Heart left ventricle (tissue), 16 donors: ENCODE measurements at regions not wholly inside any gene's neighbourhood (a gene's known extent, or its start where the extent isn't known, plus 50 kb on each side); places are given as distances from the start of the nearest gene placed in this dataset.
"Not testable (repeated sequence)": the region's sequence is repeated elsewhere in the genome, so short reads cannot be mapped to it uniquely, and the experiment has no call there.

Experiments
- ATAC-seq, 4 donors: fragments of 200-7000 bp; cut with Tn5 transposase; one replicate each; pipeline ENCODE4 v1.9.1; 2020 to 2022; ENCODE audit warnings: moderate library complexity in 4 of 4, mild to moderate bottlenecking in 3 of 4, moderate number of reproducible peaks in 1 of 4
- DNase-seq, 5 donors: peaks; one replicate each; pipeline ENCODE4 v3.0.0-alpha.2; 2020
- H3K27ac ChIP-seq, 12 donors: fragments of 200-600 bp; sonication (generic) in 4 of 12; one replicate each; pipeline versions ENCODE4 v1.5.0 to v1.8.0; 2016 to 2022; ENCODE audit warnings: mild to moderate bottlenecking in 2 of 12
- H3K27me3 ChIP-seq, 9 donors: fragments of 200-600 bp; sonication (generic) in 2 of 9; one replicate each; pipeline versions ENCODE4 v1.5.1 to v1.8.0; 2016 to 2022; ENCODE audit warnings: mild to moderate bottlenecking in 3 of 9
- H3K36me3 ChIP-seq, 9 donors: fragments of 200-600 bp; sonication (generic) in 2 of 9; one replicate each; pipeline versions ENCODE4 v1.5.0 to v1.8.0; 2018 to 2022; ENCODE audit warnings: mild to moderate bottlenecking in 2 of 9
- H3K4me1 ChIP-seq, 12 donors: fragments of 200-600 bp; sonication (generic) in 4 of 12; one replicate each; pipeline versions ENCODE4 v1.5.0 to v1.8.0; 2016 to 2022; ENCODE audit warnings: mild to moderate bottlenecking in 3 of 12
- H3K4me3 ChIP-seq, 12 donors: fragments of 200-600 bp; sonication (generic) in 4 of 12; one replicate each; pipeline versions ENCODE4 v1.5.0 to v1.8.0; 2017 to 2022; ENCODE audit warnings: mild to moderate bottlenecking in 9 of 12, moderate library complexity in 4 of 12
- H3K9me3 ChIP-seq, 12 donors: fragments of 200-600 bp; sonication (generic) in 4 of 12; one replicate each; pipeline versions ENCODE4 v1.5.0 to v1.8.0; 2016 to 2022; ENCODE audit warnings: mild to moderate bottlenecking in 1 of 12
- CTCF ChIP-seq, 12 donors: fragments of 200-600 bp; sonication (generic) in 4 of 12; IDR thresholded peaks; one replicate each; pipeline versions ENCODE4 v1.5.0 to v1.8.0; 2018 to 2022; ENCODE audit warnings: antibody characterized with exemption in 12 of 12, mild to moderate bottlenecking in 5 of 12
- POLR2A ChIP-seq, 2 donors: fragments of 450-650 bp; IDR thresholded peaks; one replicate each; pipeline ENCODE4 v1.6.1; 2017; ENCODE audit warnings: antibody characterized with exemption in 2 of 2, mild to moderate bottlenecking in 2 of 2, moderate library complexity in 2 of 2
- WGBS, 4 donors: extraction: QIAGEN DNeasy Blood & Tissue Kit in 2 of 4; methylation state at CpG; one replicate each; pipeline versions ENCODE4 v1.1.5 to v1.1.7; 2013 to 2018; 5-methylcytosine and 5-hydroxymethylcytosine counted together
- intact Hi-C, 10 donors: fragments of 100-400 bp; cut with DNase I; formaldehyde crosslinking; loops; one replicate each; pipeline versions ENCODE4 v1.11.1 to v1.14.2; 2022
- donor health status: ischemic (EF 13 %, LVEDD 7.1; RV severe dilation, severe dysfunction).
- donor health status: healthy with polysubstance abuse.
- donor health status: DM: no; HTN: yes; CAD: no.
- donor health status: DM: no; HTN: no; CAD: no.
- donor health status: ischemic (EF 25% LVEDD 6.9; RV normal size, moderate dysfunction).
- donor health status: ischemic (EF 25% LVEDD 5.7; RV mildly dilated, moderate dysfunction).
- donor health status: healthy.
- donor health status: DM: yes; HTN: yes; CAD: no.
- donor health status: ischemic (EF 35%, LVEDD 5.7; RV mildly dilated, moderate dysfunction).
- donor health status: nonischemic (EF 11% LVEDD 7.7; RV severe dilation, severe dysfunction).
- donor health status: DM: yes; HTN: yes; CAD: no.
- donor health status: PGD.
- donor health status: ischemic (EF 29% LVEDD 5.4; RV normal size, mild dysfunction).
- donor health status: nonischemic (EF 23%, LVEDD 6.1; RV moderate dilation, normal function).

- no peak for DNase-seq
- Histone ChIP-seq H3K9me3 (no peaks in the 10 kb centered on the region), H3K4me1 (no peaks in the 10 kb centered on the region), H3K36me3 (no peaks in the 10 kb centered on the region), H3K4me3 (no peak overlapping the region), H3K27me3 (no peaks in the 10 kb centered on the region), H3K27ac (no peak overlapping the region)
- no peak for ATAC-seq
- intact Hi-C loops = no loop called here
- 44 to 60% (median 54%) methylated on average over 1 of the region's 1 CpG for WGBS, 4 donors
- TF ChIP-seq CTCF (IDR thresholded peaks at IDR 0.05) (no peak), POLR2A (IDR thresholded peaks at IDR 0.05) (no peak)
Measured at GRCh38 chr5:21424907-21425306, 1428.2 kb downstream of the CDH12 start.

DNA sequence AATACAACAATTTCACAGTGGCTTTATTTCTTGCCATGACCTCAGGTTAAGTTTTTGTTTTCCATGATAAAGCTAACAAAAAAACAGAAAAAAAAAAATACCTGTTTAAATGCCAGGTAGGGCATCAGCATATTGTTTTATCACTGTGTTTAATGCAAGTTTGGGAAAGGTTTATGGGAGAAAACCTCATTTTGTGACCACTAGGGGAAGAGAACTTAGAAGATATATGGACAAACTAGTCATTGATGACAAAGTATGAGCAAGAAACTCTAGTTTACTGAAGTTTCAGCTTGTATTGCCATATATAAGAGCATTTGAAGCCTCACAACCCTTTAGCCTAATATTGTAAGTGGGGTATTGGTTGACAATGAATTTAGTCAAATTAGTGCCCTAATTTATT is 1431.4 kb upstream of the CDH18 start:
- TF ChIP-seq POLR2A (IDR thresholded peaks at IDR 0.05) (no peak), CTCF (IDR thresholded peaks at IDR 0.05) (no peak)
- H3K27ac ChIP-seq = no peak overlapping the region
- ATAC-seq (no peak), DNase-seq (no peak)
- H3K27me3 ChIP-seq = no peaks in the 10 kb centered on the region
- no peak overlapping the region for H3K4me3 ChIP-seq
- H3K36me3 ChIP-seq = no peaks in the 10 kb centered on the region
- no peaks in the 10 kb centered on the region for H3K4me1 ChIP-seq
- H3K9me3 ChIP-seq = no peaks in the 10 kb centered on the region
- intact Hi-C loops = no loop called here

- ATAC-seq, DNase-seq, H3K4me1 ChIP-seq, H3K27me3 ChIP-seq, H3K36me3 ChIP-seq, H3K27ac ChIP-seq, H3K4me3 ChIP-seq, H3K9me3 ChIP-seq, intact Hi-C loops: not testable (repeated sequence)
Measured at GRCh38 chr5:21402089-21402488, 1414.1 kb upstream of the CDH18 start.

- intact Hi-C loops = no loop called here
- WGBS, 4 donors = 33 to 47% (median 40%) methylated on average over 3 of the region's 3 CpGs
- ATAC-seq = no peak
Measured at GRCh38 chr5:21398511-21398910, 1410.5 kb upstream of the CDH18 start.

More at GRCh38 chr5:21398511-21398910, 1410.5 kb upstream of the CDH18 start:
- no peak overlapping the region for H3K4me3 ChIP-seq
- no peaks in the 10 kb centered on the region for H3K9me3 ChIP-seq
- DNase-seq = no peak
- H3K27ac ChIP-seq = no peak overlapping the region
- H3K4me1 ChIP-seq = no peaks in the 10 kb centered on the region
- TF ChIP-seq POLR2A (IDR thresholded peaks at IDR 0.05) = no peak
- TF ChIP-seq CTCF (IDR thresholded peaks at IDR 0.05) = no peak
- H3K27me3 ChIP-seq = no peaks in the 10 kb centered on the region
- no peaks in the 10 kb centered on the region for H3K36me3 ChIP-seq
